ENCODE measurements at regions not wholly inside any gene's neighbourhood (a gene's known extent, or its start where the extent isn't known, plus 50 kb on each side); places are given as distances from the start of the nearest gene placed in this dataset.

GRCh38 chr11:115843111-115843510, 338.9 kb upstream of the CADM1 start:
- H3K27me3 ChIP-seq (ENCODE audit: low read depth, low read length) = no peaks in the 10 kb centered on the region
- H3K27ac ChIP-seq (ENCODE audit: low read length) = no peak overlapping the region

GRCh38 chr11:115820026-115820425, 315.8 kb upstream of the CADM1 start:
- no peaks in the 10 kb centered on the region for H3K4me1 ChIP-seq (ENCODE audit: low read length)
- H3K27ac ChIP-seq (ENCODE audit: low read length) = no peak overlapping the region
- H2AFZ ChIP-seq (ENCODE audit: low read depth, low read length) = no peak overlapping the region
- H3K9me3 ChIP-seq (ENCODE audit: insufficient read depth, low read length) = peaks cover 18% of the 10 kb centered on the region; the same call in 1 of the 2 replicates
- no peak overlapping the region for H3K4me2 ChIP-seq (ENCODE audit: low read length)
- H3K79me2 ChIP-seq (ENCODE audit: low read length) = no peaks in the 10 kb centered on the region
- H3K4me3 ChIP-seq (ENCODE audit: low read length) = no peak overlapping the region
- H3K9ac ChIP-seq (ENCODE audit: low read length) = no peak overlapping the region
- no peaks in the 10 kb centered on the region for H4K20me1 ChIP-seq (ENCODE audit: insufficient read depth, low read length)
- TF ChIP-seq, protein P1, sequence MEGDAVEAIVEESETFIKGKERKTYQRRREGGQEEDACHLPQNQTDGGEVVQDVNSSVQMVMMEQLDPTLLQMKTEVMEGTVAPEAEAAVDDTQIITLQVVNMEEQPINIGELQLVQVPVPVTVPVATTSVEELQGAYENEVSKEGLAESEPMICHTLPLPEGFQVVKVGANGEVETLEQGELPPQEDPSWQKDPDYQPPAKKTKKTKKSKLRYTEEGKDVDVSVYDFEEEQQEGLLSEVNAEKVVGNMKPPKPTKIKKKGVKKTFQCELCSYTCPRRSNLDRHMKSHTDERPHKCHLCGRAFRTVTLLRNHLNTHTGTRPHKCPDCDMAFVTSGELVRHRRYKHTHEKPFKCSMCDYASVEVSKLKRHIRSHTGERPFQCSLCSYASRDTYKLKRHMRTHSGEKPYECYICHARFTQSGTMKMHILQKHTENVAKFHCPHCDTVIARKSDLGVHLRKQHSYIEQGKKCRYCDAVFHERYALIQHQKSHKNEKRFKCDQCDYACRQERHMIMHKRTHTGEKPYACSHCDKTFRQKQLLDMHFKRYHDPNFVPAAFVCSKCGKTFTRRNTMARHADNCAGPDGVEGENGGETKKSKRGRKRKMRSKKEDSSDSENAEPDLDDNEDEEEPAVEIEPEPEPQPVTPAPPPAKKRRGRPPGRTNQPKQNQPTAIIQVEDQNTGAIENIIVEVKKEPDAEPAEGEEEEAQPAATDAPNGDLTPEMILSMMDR (IDR thresholded peaks at IDR 0.05; ENCODE audit: low read depth, low read length) = no peak
- TF ChIP-seq EZH2phosphoT487 (IDR thresholded peaks at IDR 0.05; ENCODE audit: low read depth) = no peak
- peaks cover 3% of the 10 kb centered on the region for H3K36me3 ChIP-seq (replicated peaks; ENCODE audit: low read depth, low read length)
- H3K27me3 ChIP-seq (ENCODE audit: low read depth, low read length) = no peaks in the 10 kb centered on the region

More at GRCh38 chr11:115843111-115843510, 338.9 kb upstream of the CADM1 start:
- no peak overlapping the region for H3K4me2 ChIP-seq (ENCODE audit: low read length)
- H3K9me3 ChIP-seq (ENCODE audit: insufficient read depth, low read length) = no peaks in the 10 kb centered on the region
- no peaks in the 10 kb centered on the region for H3K79me2 ChIP-seq (ENCODE audit: low read length)
- no peaks in the 10 kb centered on the region for H3K36me3 ChIP-seq (replicated peaks; ENCODE audit: low read depth, low read length)
- no peaks in the 10 kb centered on the region for H3K4me1 ChIP-seq (ENCODE audit: low read length)
- no peak overlapping the region for H2AFZ ChIP-seq (ENCODE audit: low read depth, low read length)
- no peak overlapping the region for H3K4me3 ChIP-seq (ENCODE audit: low read length)
- H3K9ac ChIP-seq (ENCODE audit: low read length) = no peak overlapping the region
- TF ChIP-seq, protein P1 (IDR thresholded peaks at IDR 0.05; ENCODE audit: low read depth, low read length) = no peak
- no peak for TF ChIP-seq EZH2phosphoT487 (IDR thresholded peaks at IDR 0.05; ENCODE audit: low read depth)
- H4K20me1 ChIP-seq (ENCODE audit: insufficient read depth, low read length) = no peaks in the 10 kb centered on the region

- Histone ChIP-seq H3K36me3 (replicated peaks; ENCODE audit: low read depth, low read length) (peaks cover 3% of the 10 kb centered on the region), H3K9ac (ENCODE audit: low read length) (no peak overlapping the region), H3K27me3 (ENCODE audit: low read depth, low read length) (no peaks in the 10 kb centered on the region), H3K27ac (ENCODE audit: low read length) (no peak overlapping the region), H3K9me3 (ENCODE audit: insufficient read depth, low read length) (peaks cover 18% of the 10 kb centered on the region; the same call in 1 of the 2 replicates), H3K79me2 (ENCODE audit: low read length) (no peaks in the 10 kb centered on the region), H3K4me3 (ENCODE audit: low read length) (no peak overlapping the region), H3K4me2 (ENCODE audit: low read length) (no peak overlapping the region), H2AFZ (ENCODE audit: low read depth, low read length) (no peak overlapping the region), H3K4me1 (ENCODE audit: low read length) (no peaks in the 10 kb centered on the region), H4K20me1 (ENCODE audit: insufficient read depth, low read length) (no peaks in the 10 kb centered on the region)
- TF ChIP-seq EZH2phosphoT487 (IDR thresholded peaks at IDR 0.05; ENCODE audit: low read depth) = no peak
- TF ChIP-seq, protein P1 (IDR thresholded peaks at IDR 0.05; ENCODE audit: low read depth, low read length) = no peak
Observed at GRCh38 chr11:115819014-115819413, 314.8 kb upstream of the CADM1 start.

- no peak overlapping the region for H3K4me3 ChIP-seq (ENCODE audit: low read length)
- TF ChIP-seq, protein P1 (IDR thresholded peaks at IDR 0.05; ENCODE audit: low read depth, low read length) = no peak
- TF ChIP-seq EZH2phosphoT487 (IDR thresholded peaks at IDR 0.05; ENCODE audit: low read depth) = no peak
- H3K27ac ChIP-seq (ENCODE audit: low read length) = no peak overlapping the region
- H3K27me3 ChIP-seq (ENCODE audit: low read depth, low read length) = no peaks in the 10 kb centered on the region
- H3K36me3 ChIP-seq (replicated peaks; ENCODE audit: low read depth, low read length) = peaks cover 3% of the 10 kb centered on the region
- H3K9ac ChIP-seq (ENCODE audit: low read length) = no peak overlapping the region
- no peak overlapping the region for H3K4me2 ChIP-seq (ENCODE audit: low read length)
- H3K4me1 ChIP-seq (ENCODE audit: low read length) = no peaks in the 10 kb centered on the region
- no peak overlapping the region for H2AFZ ChIP-seq (ENCODE audit: low read depth, low read length)
- peaks cover 18% of the 10 kb centered on the region; the same call in 1 of the 2 replicates for H3K9me3 ChIP-seq (ENCODE audit: insufficient read depth, low read length)
- no peaks in the 10 kb centered on the region for H4K20me1 ChIP-seq (ENCODE audit: insufficient read depth, low read length)
- H3K79me2 ChIP-seq (ENCODE audit: low read length) = no peaks in the 10 kb centered on the region
Observed at GRCh38 chr11:115817844-115818468, 313.7 kb upstream of the CADM1 start.

Measured in OCI-LY3 (cell line).